Tibial artery (tissue), 4 donors: ENCODE measurements at regions not wholly inside any gene's neighbourhood (a gene's known extent, or its start where the extent isn't known, plus 50 kb on each side); places are given as distances from the start of the nearest gene placed in this dataset.

Experiments used
- DNase-seq, 2 donors: peaks; one replicate each; pipeline ENCODE4 v3.0.0-alpha.2; 2019
- H3K27ac ChIP-seq, 2 donors: fragments of 200-600 bp; sonication (generic) in 1 of 2; 1 replicate in 1 of 2; 2 replicates in 1 of 2; pipeline ENCODE4 v1.5.1; 2018 to 2019; ENCODE audit warnings: mild to moderate bottlenecking in 1 of 2
- H3K27me3 ChIP-seq, 2 donors: fragments of 200-600 bp; sonication (generic) in 1 of 2; one replicate each; pipeline versions ENCODE4 v1.5.1 to v1.6.0; 2016 to 2019
- H3K36me3 ChIP-seq, 3 donors: fragments of 200-600 bp; sonication (generic) in 2 of 3; one replicate each; pipeline ENCODE4 v1.5.1; 2016 to 2019; ENCODE audit warnings: mild to moderate bottlenecking in 2 of 3
- H3K4me1 ChIP-seq, 4 donors: fragments of 200-600 bp; sonication (generic) in 2 of 4; 1 replicate in 3 of 4; 2 replicates in 1 of 4; pipeline ENCODE4 v1.5.1; 2016 to 2019
- H3K4me3 ChIP-seq, 2 donors: fragments of 200-600 bp; sonication (generic) in 1 of 2; 1 replicate in 1 of 2; 2 replicates in 1 of 2; pipeline ENCODE4 v1.5.1; 2018 to 2019; ENCODE audit warnings: mild to moderate bottlenecking in 2 of 2
- H3K9me3 ChIP-seq, 3 donors: fragments of 200-600 bp; sonication (generic) in 1 of 3; one replicate each; pipeline ENCODE4 v1.5.1; 2016 to 2019
- CTCF ChIP-seq, 2 experiments: fragments of 200-600 bp in 1 of 2; fragments of 450-650 bp in 1 of 2; IDR thresholded peaks; one replicate each; pipeline ENCODE4 v1.5.1; 2017 to 2019; ENCODE audit warnings: antibody characterized with exemption in 2 of 2, mild to moderate bottlenecking in 1 of 2, moderate library complexity in 1 of 2
- intact Hi-C: fragments of 100-400 bp; cut with DNase I; formaldehyde crosslinking; loops from one replicate; pipeline ENCODE4 v1.15.0; 2023; ENCODE audit warnings: low total_unique reads

- Histone ChIP-seq H3K27me3 (no peaks in the 10 kb centered on the region), H3K36me3 (no peaks in the 10 kb centered on the region), H3K4me1 (no peaks in the 10 kb centered on the region), H3K4me3 (no peak overlapping the region), H3K9me3 (no peaks in the 10 kb centered on the region), H3K27ac (no peak overlapping the region)
- no peak for TF ChIP-seq CTCF (IDR thresholded peaks at IDR 0.05)
- intact Hi-C loops, result no loop called here
- DNase-seq, result no peak
These were observed 128.1 kb downstream of the DACT1 start for GRCh38 chr14:58765843-58766242.

DNA sequence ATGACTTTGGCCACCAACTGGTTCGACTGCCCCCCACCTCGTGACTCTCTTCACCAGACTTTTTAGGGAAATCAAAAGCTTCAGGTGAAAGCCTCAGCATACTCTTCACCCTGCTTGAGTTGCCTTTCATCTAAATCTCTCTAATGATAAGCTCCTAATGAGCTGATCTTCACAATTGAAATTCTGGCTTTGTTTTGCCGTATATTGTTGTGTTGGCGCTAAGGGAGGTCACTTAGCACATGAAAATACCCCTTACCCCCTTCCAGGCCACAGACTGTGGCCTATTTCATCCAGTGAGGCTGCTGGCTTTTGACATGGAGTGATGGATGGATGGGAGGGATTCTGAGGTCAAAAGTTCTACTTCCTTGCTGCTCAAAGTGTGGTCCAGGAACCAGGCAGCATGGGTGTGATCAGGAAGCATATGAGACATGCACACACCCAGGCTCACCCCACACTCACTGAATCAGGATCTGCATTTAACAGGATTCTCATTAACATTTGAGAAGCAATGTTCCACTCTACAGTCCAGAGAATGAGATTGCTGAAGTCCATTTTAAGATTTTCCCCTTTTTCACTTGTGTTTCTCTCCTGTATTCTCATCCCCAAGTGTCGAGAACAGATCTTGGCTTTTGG is 131.4 kb downstream of the DACT1 start:
- intact Hi-C loops, result no loop called here
- no peak for TF ChIP-seq CTCF (IDR thresholded peaks at IDR 0.05)
- DNase-seq, result no peak
- Histone ChIP-seq H3K4me3 (no peak overlapping the region), H3K36me3 (no peaks in the 10 kb centered on the region), H3K27me3 (no peaks in the 10 kb centered on the region), H3K4me1 (no peaks in the 10 kb centered on the region), H3K9me3 (no peaks in the 10 kb centered on the region), H3K27ac (no peak overlapping the region)

GRCh38 chr14:58769771-58770170 is 132.0 kb downstream of the DACT1 start:
- no peaks in the 10 kb centered on the region for H3K4me1 ChIP-seq
- intact Hi-C loops, result no loop called here
- TF ChIP-seq CTCF (IDR thresholded peaks at IDR 0.05), result no peak
- no peak overlapping the region for H3K27ac ChIP-seq
- DNase-seq, result no peak
- H3K36me3 ChIP-seq, result no peaks in the 10 kb centered on the region
- H3K4me3 ChIP-seq, result no peak overlapping the region
- H3K9me3 ChIP-seq, result no peaks in the 10 kb centered on the region
- no peaks in the 10 kb centered on the region for H3K27me3 ChIP-seq

- no peaks in the 10 kb centered on the region for H3K9me3 ChIP-seq
- no peak overlapping the region for H3K4me3 ChIP-seq
- no peaks in the 10 kb centered on the region for H3K4me1 ChIP-seq
- H3K36me3 ChIP-seq, result no peaks in the 10 kb centered on the region
- DNase-seq, result no peak
- intact Hi-C loops, result no loop called here
- TF ChIP-seq CTCF (IDR thresholded peaks at IDR 0.05), result no peak
- H3K27ac ChIP-seq, result no peak overlapping the region
- no peaks in the 10 kb centered on the region for H3K27me3 ChIP-seq
These were observed 132.8 kb downstream of the DACT1 start for GRCh38 chr14:58770491-58770982.

DNA sequence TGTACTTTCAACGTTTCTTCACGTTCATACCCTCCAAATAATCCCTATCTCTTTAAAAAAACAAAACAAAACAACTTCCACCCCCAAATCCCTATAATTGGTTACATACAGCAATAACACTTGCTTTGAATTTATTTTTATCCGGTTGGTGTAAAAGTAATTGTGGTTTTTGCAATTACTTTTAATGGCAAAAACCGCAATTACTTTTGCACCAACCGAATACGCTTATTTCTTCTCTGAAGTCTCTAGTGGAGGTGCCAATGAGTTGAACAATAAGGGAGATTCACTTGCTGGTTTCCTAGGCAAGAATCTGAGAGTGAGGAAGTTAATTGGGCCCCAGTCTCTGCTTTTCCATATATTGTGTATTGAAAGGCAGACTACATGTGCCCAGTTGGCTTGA is 133.3 kb downstream of the DACT1 start:
- no peak for DNase-seq
- intact Hi-C loops, result no loop called here
- Histone ChIP-seq H3K27ac (no peak overlapping the region), H3K9me3 (no peaks in the 10 kb centered on the region), H3K27me3 (no peaks in the 10 kb centered on the region), H3K4me3 (no peak overlapping the region), H3K4me1 (no peaks in the 10 kb centered on the region), H3K36me3 (no peaks in the 10 kb centered on the region)
- no peak for TF ChIP-seq CTCF (IDR thresholded peaks at IDR 0.05)

- Histone ChIP-seq H3K36me3 (no peaks in the 10 kb centered on the region), H3K9me3 (no peaks in the 10 kb centered on the region), H3K4me1 (no peaks in the 10 kb centered on the region), H3K27ac (no peak overlapping the region), H3K27me3 (no peaks in the 10 kb centered on the region), H3K4me3 (no peak overlapping the region)
- intact Hi-C loops, result no loop called here
- TF ChIP-seq CTCF (IDR thresholded peaks at IDR 0.05), result no peak
- no peak for DNase-seq
These were observed 134.4 kb downstream of the DACT1 start for GRCh38 chr14:58772116-58772515.
